ENCODE measurements at regions not wholly inside any gene's neighbourhood (a gene's known extent, or its start where the extent isn't known, plus 50 kb on each side); places are given as distances from the start of the nearest gene placed in this dataset.

DNA sequence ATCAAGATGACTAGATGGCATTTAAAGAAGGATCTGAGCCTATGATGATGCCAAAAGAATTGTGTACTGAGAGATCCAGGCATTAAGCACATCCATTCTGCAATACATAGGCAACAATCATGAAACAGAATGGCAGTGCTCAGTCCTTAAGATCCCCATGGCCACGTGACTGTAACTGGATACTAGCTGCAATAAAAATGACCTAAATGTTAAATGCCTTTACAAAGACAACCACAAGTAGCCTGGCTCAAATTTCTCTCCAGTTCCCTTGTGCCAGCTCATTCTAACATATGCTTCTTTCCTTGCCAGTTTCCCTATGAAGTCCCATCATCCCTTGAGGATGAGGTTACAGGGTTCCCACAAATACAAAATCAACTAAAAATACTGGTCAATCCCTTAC is 148.3 kb upstream of the GHR start:
- Histone ChIP-seq H3K9me2 (replicated peaks; ENCODE audit: low read depth, low read length) (no peaks in the 10 kb centered on the region), H3K4me1 (ENCODE audit: insufficient read depth, low read length, poor library complexity, severe bottlenecking) (no peaks in the 10 kb centered on the region), H3K4me3 (ENCODE audit: low read length, poor library complexity, severe bottlenecking) (no peak overlapping the region), H4K20me1 (ENCODE audit: insufficient read depth, low read length, poor library complexity, severe bottlenecking) (no peaks in the 10 kb centered on the region), H3K9ac (ENCODE audit: low read depth, low read length, poor library complexity, severe bottlenecking) (no peak overlapping the region), H3K4me2 (ENCODE audit: low read depth, low read length, poor library complexity, severe bottlenecking) (no peak overlapping the region), H3K36me3 (ENCODE audit: insufficient read depth, low read length) (no peaks in the 10 kb centered on the region), H3K27me3 (ENCODE audit: insufficient read depth, low read length, poor library complexity, severe bottlenecking) (no peaks in the 10 kb centered on the region), H3K79me2 (ENCODE audit: insufficient read depth, low read length) (no peaks in the 10 kb centered on the region), H2AFZ (ENCODE audit: low read length) (no peak overlapping the region), H3F3A (ENCODE audit: low read depth) (no peaks in the 10 kb centered on the region), H3K9me3 (ENCODE audit: insufficient read depth, low read depth, low read length) (no peaks in the 10 kb centered on the region)
- TF ChIP-seq, protein P1, sequence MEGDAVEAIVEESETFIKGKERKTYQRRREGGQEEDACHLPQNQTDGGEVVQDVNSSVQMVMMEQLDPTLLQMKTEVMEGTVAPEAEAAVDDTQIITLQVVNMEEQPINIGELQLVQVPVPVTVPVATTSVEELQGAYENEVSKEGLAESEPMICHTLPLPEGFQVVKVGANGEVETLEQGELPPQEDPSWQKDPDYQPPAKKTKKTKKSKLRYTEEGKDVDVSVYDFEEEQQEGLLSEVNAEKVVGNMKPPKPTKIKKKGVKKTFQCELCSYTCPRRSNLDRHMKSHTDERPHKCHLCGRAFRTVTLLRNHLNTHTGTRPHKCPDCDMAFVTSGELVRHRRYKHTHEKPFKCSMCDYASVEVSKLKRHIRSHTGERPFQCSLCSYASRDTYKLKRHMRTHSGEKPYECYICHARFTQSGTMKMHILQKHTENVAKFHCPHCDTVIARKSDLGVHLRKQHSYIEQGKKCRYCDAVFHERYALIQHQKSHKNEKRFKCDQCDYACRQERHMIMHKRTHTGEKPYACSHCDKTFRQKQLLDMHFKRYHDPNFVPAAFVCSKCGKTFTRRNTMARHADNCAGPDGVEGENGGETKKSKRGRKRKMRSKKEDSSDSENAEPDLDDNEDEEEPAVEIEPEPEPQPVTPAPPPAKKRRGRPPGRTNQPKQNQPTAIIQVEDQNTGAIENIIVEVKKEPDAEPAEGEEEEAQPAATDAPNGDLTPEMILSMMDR (conservative IDR thresholded peaks at IDR 0.05; ENCODE audit: low read length): no peak
- TF ChIP-seq EZH2phosphoT487 (IDR thresholded peaks at IDR 0.05; ENCODE audit: borderline replicate concordance): no peak

GRCh38 chr5:42277293-42277692 is 145.9 kb upstream of the GHR start:
- Histone ChIP-seq H3F3A (ENCODE audit: low read depth) (no peaks in the 10 kb centered on the region), H3K27me3 (ENCODE audit: insufficient read depth, low read length, poor library complexity, severe bottlenecking) (no peaks in the 10 kb centered on the region), H3K9me2 (replicated peaks; ENCODE audit: low read depth, low read length) (no peaks in the 10 kb centered on the region), H4K20me1 (ENCODE audit: insufficient read depth, low read length, poor library complexity, severe bottlenecking) (no peaks in the 10 kb centered on the region), H3K9me3 (ENCODE audit: insufficient read depth, low read depth, low read length) (no peaks in the 10 kb centered on the region), H3K4me2 (ENCODE audit: low read depth, low read length, poor library complexity, severe bottlenecking) (no peak overlapping the region), H2AFZ (ENCODE audit: low read length) (no peak overlapping the region), H3K79me2 (ENCODE audit: insufficient read depth, low read length) (no peaks in the 10 kb centered on the region), H3K36me3 (ENCODE audit: insufficient read depth, low read length) (no peaks in the 10 kb centered on the region), H3K4me1 (ENCODE audit: insufficient read depth, low read length, poor library complexity, severe bottlenecking) (no peaks in the 10 kb centered on the region), H3K9ac (ENCODE audit: low read depth, low read length, poor library complexity, severe bottlenecking) (no peak overlapping the region), H3K4me3 (ENCODE audit: low read length, poor library complexity, severe bottlenecking) (no peak overlapping the region)
- no peak for TF ChIP-seq EZH2phosphoT487 (IDR thresholded peaks at IDR 0.05; ENCODE audit: borderline replicate concordance)
- TF ChIP-seq, protein P1 (conservative IDR thresholded peaks at IDR 0.05; ENCODE audit: low read length): no peak

GRCh38 chr5:42284584-42284983 is 138.7 kb upstream of the GHR start:
- no peak overlapping the region for H3K9ac ChIP-seq (ENCODE audit: low read depth, low read length, poor library complexity, severe bottlenecking)
- H4K20me1 ChIP-seq (ENCODE audit: insufficient read depth, low read length, poor library complexity, severe bottlenecking): no peaks in the 10 kb centered on the region
- no peaks in the 10 kb centered on the region for H3K4me1 ChIP-seq (ENCODE audit: insufficient read depth, low read length, poor library complexity, severe bottlenecking)
- H3K4me2 ChIP-seq (ENCODE audit: low read depth, low read length, poor library complexity, severe bottlenecking): no peak overlapping the region
- H3F3A ChIP-seq (ENCODE audit: low read depth): no peaks in the 10 kb centered on the region
- no peaks in the 10 kb centered on the region for H3K9me2 ChIP-seq (replicated peaks; ENCODE audit: low read depth, low read length)
- no peaks in the 10 kb centered on the region for H3K9me3 ChIP-seq (ENCODE audit: insufficient read depth, low read depth, low read length)
- H2AFZ ChIP-seq (ENCODE audit: low read length): no peak overlapping the region
- TF ChIP-seq EZH2phosphoT487 (IDR thresholded peaks at IDR 0.05; ENCODE audit: borderline replicate concordance): no peak
- TF ChIP-seq, protein P1 (conservative IDR thresholded peaks at IDR 0.05; ENCODE audit: low read length): no peak
- H3K4me3 ChIP-seq (ENCODE audit: low read length, poor library complexity, severe bottlenecking): no peak overlapping the region
- H3K36me3 ChIP-seq (ENCODE audit: insufficient read depth, low read length): no peaks in the 10 kb centered on the region
- no peaks in the 10 kb centered on the region for H3K27me3 ChIP-seq (ENCODE audit: insufficient read depth, low read length, poor library complexity, severe bottlenecking)
- no peaks in the 10 kb centered on the region for H3K79me2 ChIP-seq (ENCODE audit: insufficient read depth, low read length)
